SK-N-SH (cell line): ENCODE measurements at regions not wholly inside any gene's neighbourhood (a gene's known extent, or its start where the extent isn't known, plus 50 kb on each side); places are given as distances from the start of the nearest gene placed in this dataset.

Experiments used
- CTCF ChIA-PET: fragments of 300-600, 350-600 bp; formaldehyde crosslinking; extraction: SDS; loops from one replicate; lab custom pipeline; 2021; lab: Yijun Ruan, JAX
- POLR2A ChIA-PET: fragments of 350-600 bp; sonication (Branson Sonifier 250); formaldehyde crosslinking; extraction: SDS; loops from one replicate; lab custom pipeline; 2020; ENCODE audit warnings: antibody characterized with exemption, inconsistent platforms; lab: Yijun Ruan, JAX
- DNase-seq: peaks from one replicate; pipeline ENCODE4 v3.0.0; 2012
- H2AFZ ChIP-seq: fragments of 200-600 bp; sonication (generic); 2 replicates; pipeline ENCODE4 v1.8.1; 2016; ENCODE audit warnings: antibody characterized with exemption, mild to moderate bottlenecking, low read depth
- H3F3A ChIP-seq: fragments of 200-600 bp; sonication (generic); replicated peaks from 2 replicates; pipeline ENCODE3; 2016; ENCODE audit warnings: antibody characterized with exemption, mild to moderate bottlenecking; ENCODE audit not compliant: insufficient read depth
- H3K27ac ChIP-seq, 2 experiments: fragments of 200-500 bp in 1 of 2; fragments of 200-600 bp in 1 of 2; sonication (Bioruptor generic) in 1 of 2; sonication (generic), shearing (Covaris generic) in 1 of 2; 2 replicates each; pipeline versions ENCODE4 v1.5.1 to v1.6.1; 2014 to 2016; ENCODE audit warnings: low read depth in 2 of 2, inconsistent platforms in 1 of 2, low read length in 1 of 2, mild to moderate bottlenecking in 1 of 2, mixed read lengths in 1 of 2
- H3K27me3 ChIP-seq: fragments of 200-600 bp; sonication (generic), shearing (Covaris generic); 2 replicates; pipeline ENCODE4 v1.6.1; 2016; ENCODE audit warnings: mixed run types; ENCODE audit not compliant: insufficient read depth
- H3K36me3 ChIP-seq, 2 experiments: fragments of 200-500 bp in 1 of 2; fragments of 200-600 bp in 1 of 2; sonication (Bioruptor generic) in 1 of 2; sonication (generic) in 1 of 2; replicated peaks in 1 of 2; 2 replicates each; pipeline versions ENCODE3 to v1.5.1; 2014 to 2016; ENCODE audit warnings: low read length in 1 of 2, mild to moderate bottlenecking in 1 of 2; ENCODE audit not compliant: insufficient read depth in 2 of 2, control insufficient read depth in 1 of 2
- H3K4me1 ChIP-seq, 2 experiments: fragments of 200-500 bp in 1 of 2; fragments of 200-600 bp in 1 of 2; sonication (Bioruptor generic) in 1 of 2; sonication (generic), shearing (Covaris generic) in 1 of 2; 2 replicates each; pipeline versions ENCODE4 v1.5.1 to v1.6.1; 2014 to 2016; ENCODE audit warnings: low read depth in 1 of 2, low read length in 1 of 2, mixed run types in 1 of 2; ENCODE audit not compliant: insufficient read depth in 2 of 2, control insufficient read depth in 1 of 2
- H3K4me2 ChIP-seq: fragments of 200-600 bp; sonication (generic), shearing (Covaris generic); 2 replicates; pipeline ENCODE4 v1.6.1; 2017; ENCODE audit warnings: mixed run types
- H3K4me3 ChIP-seq, 2 experiments: fragments of 200-500 bp in 1 of 2; fragments of 200-600 bp in 1 of 2; sonication (Bioruptor generic) in 1 of 2; sonication (generic), shearing (Covaris generic) in 1 of 2; 2 replicates each; pipeline versions ENCODE4 v1.5.1 to v1.8.1; 2014 to 2016; ENCODE audit warnings: low read depth in 2 of 2, inconsistent platforms in 1 of 2, low read length in 1 of 2, mild to moderate bottlenecking in 1 of 2, mixed read lengths in 1 of 2, moderate library complexity in 1 of 2
- H3K79me2 ChIP-seq: fragments of 200-600 bp; sonication (generic); 2 replicates; pipeline ENCODE4 v1.8.1; 2017; ENCODE audit warnings: mild to moderate bottlenecking; ENCODE audit not compliant: insufficient read depth
- H3K9ac ChIP-seq: fragments of 200-600 bp; sonication (generic); 2 replicates; pipeline ENCODE4 v1.6.1; 2017; ENCODE audit warnings: mixed run types
- H3K9me2 ChIP-seq: fragments of 200-600 bp; sonication (generic); 2 replicates; pipeline ENCODE4 v1.6.1; 2017; ENCODE audit warnings: mixed run types
- H3K9me3 ChIP-seq: fragments of 200-600 bp; sonication (generic); 2 replicates; pipeline ENCODE4 v1.6.1; 2017; ENCODE audit warnings: mixed run types, mild to moderate bottlenecking, moderate library complexity
- H4K20me1 ChIP-seq: fragments of 200-600 bp; sonication (generic); 2 replicates; pipeline ENCODE4 v1.6.1; 2017; ENCODE audit warnings: mild to moderate bottlenecking, mixed run types; ENCODE audit not compliant: insufficient read depth
- ELF1 ChIP-seq: IDR thresholded peaks from 2 replicates; pipeline ENCODE4 v1.4.0; 2012
- EP300 ChIP-seq, 2 experiments: IDR thresholded peaks; 2 replicates each; pipeline versions ENCODE4 v1.4.0 to v1.6.1; 2012; ENCODE audit warnings: borderline replicate concordance in 1 of 2, low read depth in 1 of 2, low read length in 1 of 2
- FOXJ3 ChIP-seq: sonication (generic); formaldehyde crosslinking; IDR thresholded peaks from 2 replicates; pipeline ENCODE4 v1.5.1; 2020; ENCODE audit warnings: mild to moderate bottlenecking, missing genetic modification reagents
- GATA2 ChIP-seq: sonication (generic); formaldehyde crosslinking; IDR thresholded peaks from 2 replicates; pipeline ENCODE4 v1.5.0; 2020; ENCODE audit warnings: mild to moderate bottlenecking, missing genetic modification reagents
- IRF3 ChIP-seq: fragments of 150-350 bp; IDR thresholded peaks from 2 replicates; pipeline ENCODE4 v1.6.1; 2016; ENCODE audit warnings: mild to moderate bottlenecking, low read depth, low read length
- RFX5 ChIP-seq: IDR thresholded peaks from 2 replicates; pipeline ENCODE4 v1.6.1; 2012; ENCODE audit warnings: mild to moderate bottlenecking, improper control_type of control experiment, low read length
- TAF1 ChIP-seq: IDR thresholded peaks from 2 replicates; pipeline ENCODE4 v1.6.1; 2012; ENCODE audit warnings: low read depth, mild to moderate bottlenecking, low read length, moderate library complexity, borderline replicate concordance
- WGBS: methylation state at CpG from one replicate; pipeline ENCODE4 v1.1.6; 2017; ENCODE audit warnings: low lambda C conversion rate; 5-methylcytosine and 5-hydroxymethylcytosine counted together
- TF ChIP-seq, protein P1 (sequence below): IDR thresholded peaks from 2 replicates; pipeline ENCODE4 v1.6.1; 2012; ENCODE audit warnings: mild to moderate bottlenecking, low read depth, low read length, moderate library complexity

- Histone ChIP-seq H3K36me3 (no peaks in the 10 kb centered on the region), H3F3A (peaks cover 5% of the 10 kb centered on the region)
- TF ChIP-seq GATA2 (CRISPR knock-in tag) = no peak
- no peak for TF ChIP-seq RFX5
- TF ChIP-seq, protein P1, sequence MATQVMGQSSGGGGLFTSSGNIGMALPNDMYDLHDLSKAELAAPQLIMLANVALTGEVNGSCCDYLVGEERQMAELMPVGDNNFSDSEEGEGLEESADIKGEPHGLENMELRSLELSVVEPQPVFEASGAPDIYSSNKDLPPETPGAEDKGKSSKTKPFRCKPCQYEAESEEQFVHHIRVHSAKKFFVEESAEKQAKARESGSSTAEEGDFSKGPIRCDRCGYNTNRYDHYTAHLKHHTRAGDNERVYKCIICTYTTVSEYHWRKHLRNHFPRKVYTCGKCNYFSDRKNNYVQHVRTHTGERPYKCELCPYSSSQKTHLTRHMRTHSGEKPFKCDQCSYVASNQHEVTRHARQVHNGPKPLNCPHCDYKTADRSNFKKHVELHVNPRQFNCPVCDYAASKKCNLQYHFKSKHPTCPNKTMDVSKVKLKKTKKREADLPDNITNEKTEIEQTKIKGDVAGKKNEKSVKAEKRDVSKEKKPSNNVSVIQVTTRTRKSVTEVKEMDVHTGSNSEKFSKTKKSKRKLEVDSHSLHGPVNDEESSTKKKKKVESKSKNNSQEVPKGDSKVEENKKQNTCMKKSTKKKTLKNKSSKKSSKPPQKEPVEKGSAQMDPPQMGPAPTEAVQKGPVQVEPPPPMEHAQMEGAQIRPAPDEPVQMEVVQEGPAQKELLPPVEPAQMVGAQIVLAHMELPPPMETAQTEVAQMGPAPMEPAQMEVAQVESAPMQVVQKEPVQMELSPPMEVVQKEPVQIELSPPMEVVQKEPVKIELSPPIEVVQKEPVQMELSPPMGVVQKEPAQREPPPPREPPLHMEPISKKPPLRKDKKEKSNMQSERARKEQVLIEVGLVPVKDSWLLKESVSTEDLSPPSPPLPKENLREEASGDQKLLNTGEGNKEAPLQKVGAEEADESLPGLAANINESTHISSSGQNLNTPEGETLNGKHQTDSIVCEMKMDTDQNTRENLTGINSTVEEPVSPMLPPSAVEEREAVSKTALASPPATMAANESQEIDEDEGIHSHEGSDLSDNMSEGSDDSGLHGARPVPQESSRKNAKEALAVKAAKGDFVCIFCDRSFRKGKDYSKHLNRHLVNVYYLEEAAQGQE = no peak
- TF ChIP-seq ELF1 = no peak
- TF ChIP-seq EP300 (IDR thresholded peaks at IDR 0.05; ENCODE audit: borderline replicate concordance in 1 of 2, low read depth in 1 of 2, low read length in 1 of 2) = no peak
- no peak for TF ChIP-seq TAF1
- TF ChIP-seq, all 33 proteins: peak for 0
- Histone ChIP-seq H3K4me3 (no peak overlapping the region), H3K27me3 (no peaks in the 10 kb centered on the region), H2AFZ (peak overlapping the region; percentile 60), H3K27ac (no peak overlapping the region), H3K79me2 (no peaks in the 10 kb centered on the region), H3K4me2 (peak overlapping the region; percentile 17; the same call in 1 of the 2 replicates), H4K20me1 (no peaks in the 10 kb centered on the region), H3K9me2 (no peaks in the 10 kb centered on the region), H3K9ac (no peak overlapping the region), H3K9me3 (no peaks in the 10 kb centered on the region), H3K4me1 (peaks cover 0 to 18% of the 10 kb centered on the region in 2 experiments; a peak in 2 of 4 replicates)
- ChIA-PET CTCF (interaction anchor here (0.7 to 0.8 kb wide), 2 partner anchors 26 to 213 kb away, joined by 3 to 4 read pairs; no protein-coding TSS in a partner anchor), POLR2A (no interaction called here)
- 57% methylated on average over 1 of the region's 1 CpG for WGBS
- DNase-seq = no peak
These were observed 323.4 kb upstream of the GBE1 start for GRCh38 chr3:82084824-82085223.

DNA sequence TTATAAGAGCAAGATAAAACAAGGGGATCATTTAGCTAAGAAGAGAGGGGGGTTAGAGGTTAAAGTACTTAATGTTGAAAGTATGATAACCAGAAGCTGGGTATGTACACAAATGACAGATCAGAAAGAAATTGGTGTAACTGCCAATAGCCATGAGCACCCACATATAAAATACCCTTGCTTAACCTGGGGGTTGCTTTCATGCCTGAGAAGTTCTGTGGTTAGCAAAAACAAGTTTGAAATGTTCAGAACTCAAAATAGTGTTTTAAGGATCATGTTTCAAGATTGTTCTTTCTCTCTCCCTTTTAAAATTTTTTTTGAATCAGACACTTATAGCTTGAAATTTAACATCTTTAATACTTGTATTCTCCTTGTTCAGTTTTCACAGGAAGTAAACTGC lies 321.4 kb upstream of the GBE1 start:
- ChIA-PET POLR2A (no interaction called here), CTCF (no interaction called here)
- H3K9me3 ChIP-seq = no peaks in the 10 kb centered on the region
- H3K9me2 ChIP-seq = no peaks in the 10 kb centered on the region
- no peaks in the 10 kb centered on the region for H3K27me3 ChIP-seq
- H3K4me3 ChIP-seq = no peak overlapping the region
- no peaks in the 10 kb centered on the region for H3K79me2 ChIP-seq
- TF ChIP-seq FOXJ3 = no peak
- TF ChIP-seq IRF3 = no peak
- TF ChIP-seq, all 33 proteins: peak for 0
- H3K4me2 ChIP-seq = no peak overlapping the region
- H3K27ac ChIP-seq = no peak overlapping the region
- H3F3A ChIP-seq = peaks cover 4% of the 10 kb centered on the region
- peaks cover 0 to 18% of the 10 kb centered on the region in 2 experiments; a peak in 2 of 4 replicates for H3K4me1 ChIP-seq
- H3K9ac ChIP-seq = no peak overlapping the region
- H2AFZ ChIP-seq = no peak overlapping the region
- no peaks in the 10 kb centered on the region for H4K20me1 ChIP-seq
- H3K36me3 ChIP-seq = no peaks in the 10 kb centered on the region
- no peak for DNase-seq
